K562 (cell line): ENCODE measurements at regions not wholly inside any gene's neighbourhood (a gene's known extent, or its start where the extent isn't known, plus 50 kb on each side); places are given as distances from the start of the nearest gene placed in this dataset.

Experiments used
- ATF2 ChIP-seq: sonication (generic); formaldehyde crosslinking; IDR thresholded peaks from 2 replicates; pipeline ENCODE4 v1.8.1; 2022; ENCODE audit warnings: missing genetic modification reagents
- CTCF ChIP-seq, 3 experiments: IDR thresholded peaks in 2 of 3; conservative IDR thresholded peaks in 1 of 3; 2 replicates each; pipeline ENCODE4 v1.5.1; 2011 to 2012; ENCODE audit warnings: low read length in 3 of 3, mild to moderate bottlenecking in 3 of 3, control low read depth in 2 of 3, improper control_type of control experiment in 1 of 3, inconsistent platforms in 1 of 3, low read depth in 1 of 3, mixed read lengths in 1 of 3, moderate library complexity in 1 of 3; ENCODE audit not compliant: insufficient read depth in 2 of 3
- GABPB2 ChIP-seq: fragments of 250-450 bp; sonication (Bioruptor Pico); conservative IDR thresholded peaks from 2 replicates; pipeline ENCODE4 v1.5.1; 2021; ENCODE audit warnings: mild to moderate bottlenecking
- RERE ChIP-seq: sonication (generic); formaldehyde crosslinking; IDR thresholded peaks from 2 replicates; pipeline ENCODE4 v1.8.0; 2023; ENCODE audit warnings: missing genetic modification reagents, mild to moderate bottlenecking, borderline replicate concordance
- SMC3 ChIP-seq: conservative IDR thresholded peaks from 2 replicates; pipeline ENCODE4 v1.6.1; 2011; ENCODE audit warnings: low read depth, low read length, improper control_type of control experiment; ENCODE audit not compliant: insufficient read depth
- SOX6 ChIP-seq: fragments of 450-650 bp; IDR thresholded peaks from 2 replicates; pipeline ENCODE4 v1.6.1; 2014; ENCODE audit warnings: mild to moderate bottlenecking
- TRIM28 ChIP-seq: fragments of 450-650 bp; IDR thresholded peaks from 2 replicates; pipeline ENCODE4 v1.6.1; 2017

GRCh38 chr5:135662061-135662481, 83.3 kb upstream of the CXCL14 start:
- TF ChIP-seq RERE (CRISPR knock-in tag), result no peak
- no peak for TF ChIP-seq SOX6
- TF ChIP-seq GABPB2 (CRISPR knock-in tag), result no peak
- no peak for TF ChIP-seq SMC3
- TF ChIP-seq ATF2, result no peak
- TF ChIP-seq TRIM28, result no peak
- TF ChIP-seq CTCF (IDR thresholded peaks at IDR 0.05 in 2 of 3, conservative IDR thresholded peaks at IDR 0.05 in 1 of 3; ENCODE audit: insufficient read depth in 2 of 3, low read depth in 1 of 3, low read length in 3 of 3), result no peak
